ENCODE measurements at regions not wholly inside any gene's neighbourhood (a gene's known extent, or its start where the extent isn't known, plus 50 kb on each side); places are given as distances from the start of the nearest gene placed in this dataset.

- Histone ChIP-seq H3K27me3 (replicated peaks in 1 of 2; ENCODE audit: control insufficient read depth in 2 of 2, extremely low read depth in 1 of 2, insufficient read depth in 2 of 2, low read length in 1 of 2) (peaks cover 0 to 7% of the 10 kb centered on the region in 2 experiments), H3K9me3 (no peaks in the 10 kb centered on the region), H3K4me1 (ENCODE audit: control insufficient read depth in 1 of 2, extremely low read depth in 1 of 2, insufficient read depth in 2 of 2, low read length in 2 of 2) (no peaks in the 10 kb centered on the region), H3K27ac (ENCODE audit: low read length) (no peak overlapping the region), H3K4me3 (ENCODE audit: control insufficient read depth in 1 of 2, extremely low read depth in 1 of 2, low read length in 1 of 2) (no peak overlapping the region), H3K36me3 (ENCODE audit: control insufficient read depth in 2 of 2, extremely low read depth in 1 of 2, insufficient read depth in 1 of 2, low read length in 1 of 2) (no peaks in the 10 kb centered on the region)
- H3K9me3 Mint-ChIP-seq, result no peaks in the 10 kb centered on the region
- peaks cover 0 to 4% of the 10 kb centered on the region in 2 donors for H3K27me3 Mint-ChIP-seq
- 68% methylated on average over 8 of the region's 12 CpGs for WGBS (ENCODE audit: insufficient coverage)
- no peak overlapping the region for H3K4me3 Mint-ChIP-seq
- no peaks in the 10 kb centered on the region for H3K4me1 Mint-ChIP-seq
- no peak overlapping the region for H3K27ac Mint-ChIP-seq
- CTCF ChIA-PET, result no interaction called here
- DNase-seq, result no peak
- no peak for ATAC-seq (replicated peaks in 1 of 4)
- H3K36me3 Mint-ChIP-seq, result no peaks in the 10 kb centered on the region
- POLR2A ChIA-PET, result no interaction called here
Observed at GRCh38 chr5:173714551-173715428, 98.3 kb upstream of the BOD1 start.

GRCh38 chr5:173715607-173716006 is 99.2 kb upstream of the BOD1 start:
- Histone ChIP-seq H3K36me3 (ENCODE audit: control insufficient read depth in 2 of 2, extremely low read depth in 1 of 2, insufficient read depth in 1 of 2, low read length in 1 of 2) (no peaks in the 10 kb centered on the region), H3K4me1 (ENCODE audit: control insufficient read depth in 1 of 2, extremely low read depth in 1 of 2, insufficient read depth in 2 of 2, low read length in 2 of 2) (no peaks in the 10 kb centered on the region), H3K27me3 (replicated peaks in 1 of 2; ENCODE audit: control insufficient read depth in 2 of 2, extremely low read depth in 1 of 2, insufficient read depth in 2 of 2, low read length in 1 of 2) (peaks cover 0 to 8% of the 10 kb centered on the region in 2 experiments), H3K9me3 (no peaks in the 10 kb centered on the region), H3K27ac (ENCODE audit: low read length) (no peak overlapping the region), H3K4me3 (ENCODE audit: control insufficient read depth in 1 of 2, extremely low read depth in 1 of 2, low read length in 1 of 2) (no peak overlapping the region)
- Mint-ChIP-seq H3K27ac (no peak overlapping the region), H3K36me3 (no peaks in the 10 kb centered on the region), H3K9me3 (no peaks in the 10 kb centered on the region), H3K27me3 (peaks cover 4 to 5% of the 10 kb centered on the region in 2 donors), H3K4me1 (no peaks in the 10 kb centered on the region), H3K4me3 (no peak overlapping the region)
- no peak for ATAC-seq (replicated peaks in 1 of 4)
- DNase-seq, result no peak
- POLR2A ChIA-PET, result no interaction called here
- 87% methylated on average over 5 of the region's 7 CpGs for WGBS (ENCODE audit: insufficient coverage)
- CTCF ChIA-PET, result no interaction called here

- ChIA-PET POLR2A (no interaction called here), CTCF (no interaction called here)
- Mint-ChIP-seq H3K36me3 (no peaks in the 10 kb centered on the region), H3K9me3 (no peaks in the 10 kb centered on the region), H3K4me1 (no peaks in the 10 kb centered on the region), H3K27ac (no peak overlapping the region), H3K4me3 (no peak overlapping the region), H3K27me3 (peaks cover 5% of the 10 kb centered on the region in 2 donors)
- no peaks in the 10 kb centered on the region for H3K36me3 ChIP-seq (ENCODE audit: control insufficient read depth in 2 of 2, extremely low read depth in 1 of 2, insufficient read depth in 1 of 2, low read length in 1 of 2)
- DNase-seq, result no peak
- H3K4me3 ChIP-seq (ENCODE audit: control insufficient read depth in 1 of 2, extremely low read depth in 1 of 2, low read length in 1 of 2), result no peak overlapping the region
- WGBS (ENCODE audit: insufficient coverage), result 71% methylated on average over 9 of the region's 10 CpGs
- no peak for ATAC-seq (replicated peaks in 1 of 4)
- H3K4me1 ChIP-seq (ENCODE audit: control insufficient read depth in 1 of 2, extremely low read depth in 1 of 2, insufficient read depth in 2 of 2, low read length in 2 of 2), result no peaks in the 10 kb centered on the region
- H3K27me3 ChIP-seq (replicated peaks in 1 of 2; ENCODE audit: control insufficient read depth in 2 of 2, extremely low read depth in 1 of 2, insufficient read depth in 2 of 2, low read length in 1 of 2), result peaks cover 0 to 14% of the 10 kb centered on the region in 2 experiments
- H3K27ac ChIP-seq (ENCODE audit: low read length), result no peak overlapping the region
- no peaks in the 10 kb centered on the region for H3K9me3 ChIP-seq
Observed at GRCh38 chr5:173716058-173716682, 99.7 kb upstream of the BOD1 start.

GRCh38 chr5:173717959-173718358 is 101.5 kb upstream of the BOD1 start:
- Histone ChIP-seq H3K4me3 (ENCODE audit: control insufficient read depth in 1 of 2, extremely low read depth in 1 of 2, low read length in 1 of 2) (no peak overlapping the region), H3K27ac (ENCODE audit: low read length) (no peak overlapping the region), H3K36me3 (ENCODE audit: control insufficient read depth in 2 of 2, extremely low read depth in 1 of 2, insufficient read depth in 1 of 2, low read length in 1 of 2) (no peaks in the 10 kb centered on the region), H3K27me3 (replicated peaks in 1 of 2; ENCODE audit: control insufficient read depth in 2 of 2, extremely low read depth in 1 of 2, insufficient read depth in 2 of 2, low read length in 1 of 2) (peaks cover 0 to 27% of the 10 kb centered on the region in 2 experiments), H3K9me3 (no peaks in the 10 kb centered on the region), H3K4me1 (ENCODE audit: control insufficient read depth in 1 of 2, extremely low read depth in 1 of 2, insufficient read depth in 2 of 2, low read length in 2 of 2) (no peaks in the 10 kb centered on the region)
- ChIA-PET CTCF (no interaction called here), POLR2A (no interaction called here)
- H3K27me3 Mint-ChIP-seq, result peaks cover 7 to 18% of the 10 kb centered on the region in 2 donors
- no peaks in the 10 kb centered on the region for H3K9me3 Mint-ChIP-seq
- H3K36me3 Mint-ChIP-seq, result no peaks in the 10 kb centered on the region
- no peak for DNase-seq
- ATAC-seq (replicated peaks in 1 of 4), result no peak
- H3K4me3 Mint-ChIP-seq, result no peak overlapping the region
- no peak overlapping the region for H3K27ac Mint-ChIP-seq
- no peaks in the 10 kb centered on the region for H3K4me1 Mint-ChIP-seq
- WGBS (ENCODE audit: insufficient coverage), result 61% methylated on average over 5 of the region's 10 CpGs

GRCh38 chr5:173718469-173718868 is 102.0 kb upstream of the BOD1 start:
- Mint-ChIP-seq H3K4me1 (no peaks in the 10 kb centered on the region), H3K9me3 (no peaks in the 10 kb centered on the region), H3K27ac (no peak overlapping the region), H3K36me3 (no peaks in the 10 kb centered on the region), H3K27me3 (peaks cover 7 to 19% of the 10 kb centered on the region in 2 donors), H3K4me3 (no peak overlapping the region)
- Histone ChIP-seq H3K4me3 (ENCODE audit: control insufficient read depth in 1 of 2, extremely low read depth in 1 of 2, low read length in 1 of 2) (no peak overlapping the region), H3K27ac (ENCODE audit: low read length) (no peak overlapping the region), H3K9me3 (no peaks in the 10 kb centered on the region), H3K4me1 (ENCODE audit: control insufficient read depth in 1 of 2, extremely low read depth in 1 of 2, insufficient read depth in 2 of 2, low read length in 2 of 2) (no peaks in the 10 kb centered on the region), H3K27me3 (replicated peaks in 1 of 2; ENCODE audit: control insufficient read depth in 2 of 2, extremely low read depth in 1 of 2, insufficient read depth in 2 of 2, low read length in 1 of 2) (peaks cover 0 to 27% of the 10 kb centered on the region in 2 experiments), H3K36me3 (ENCODE audit: control insufficient read depth in 2 of 2, extremely low read depth in 1 of 2, insufficient read depth in 1 of 2, low read length in 1 of 2) (no peaks in the 10 kb centered on the region)
- ChIA-PET CTCF (no interaction called here), POLR2A (no interaction called here)
- 75% methylated on average over 3 of the region's 10 CpGs for WGBS (ENCODE audit: insufficient coverage)
- DNase-seq (no peak), ATAC-seq (replicated peaks in 1 of 4) (no peak)

GRCh38 chr5:173719731-173720082 is 103.3 kb upstream of the BOD1 start:
- Mint-ChIP-seq H3K27ac (no peak overlapping the region), H3K4me1 (no peaks in the 10 kb centered on the region), H3K27me3 (peaks cover 10 to 19% of the 10 kb centered on the region in 2 donors), H3K36me3 (no peaks in the 10 kb centered on the region), H3K9me3 (no peaks in the 10 kb centered on the region), H3K4me3 (no peak overlapping the region)
- no peak for ATAC-seq (replicated peaks in 1 of 4)
- no peak overlapping the region for H3K27ac ChIP-seq (ENCODE audit: low read length)
- H3K4me3 ChIP-seq (ENCODE audit: control insufficient read depth in 1 of 2, extremely low read depth in 1 of 2, low read length in 1 of 2), result no peak overlapping the region
- WGBS (ENCODE audit: insufficient coverage), result 94% methylated on average over 9 of the region's 10 CpGs
- ChIA-PET CTCF (interaction anchor here in 1 of 2 donors (0.6 kb wide), 1 partner anchor 139 kb away, joined by 3 read pairs; no protein-coding TSS in a partner anchor), POLR2A (no interaction called here)
- no peak for DNase-seq
- no peaks in the 10 kb centered on the region for H3K9me3 ChIP-seq
- peaks cover 0 to 27% of the 10 kb centered on the region in 2 experiments for H3K27me3 ChIP-seq (replicated peaks in 1 of 2; ENCODE audit: control insufficient read depth in 2 of 2, extremely low read depth in 1 of 2, insufficient read depth in 2 of 2, low read length in 1 of 2)
- no peaks in the 10 kb centered on the region for H3K36me3 ChIP-seq (ENCODE audit: control insufficient read depth in 2 of 2, extremely low read depth in 1 of 2, insufficient read depth in 1 of 2, low read length in 1 of 2)
- no peaks in the 10 kb centered on the region for H3K4me1 ChIP-seq (ENCODE audit: control insufficient read depth in 1 of 2, extremely low read depth in 1 of 2, insufficient read depth in 2 of 2, low read length in 2 of 2)

Measured in T-cell (primary cell).